Ramos (cell line): ENCODE measurements at regions not wholly inside any gene's neighbourhood (a gene's known extent, or its start where the extent isn't known, plus 50 kb on each side); places are given as distances from the start of the nearest gene placed in this dataset.

Experiments used
- in situ Hi-C: fragments of 300-500 bp; cut with MboI; formaldehyde crosslinking; loops from one replicate; pipeline ENCODE4 v1.14.3; 2022; ENCODE audit warnings: low sequenced_read_pairs; ENCODE audit not compliant: unreplicated experiment

GRCh38 chr3:82080792-82081191 lies 319.3 kb upstream of the GBE1 start:
- in situ Hi-C loops = no loop called here

- in situ Hi-C loops = no loop called here
Measured at GRCh38 chr3:82080261-82080660, 318.8 kb upstream of the GBE1 start.

GRCh38 chr3:82079335-82079890 lies 318.0 kb upstream of the GBE1 start:
- in situ Hi-C loops = no loop called here

GRCh38 chr3:82078246-82078645 lies 316.8 kb upstream of the GBE1 start:
- in situ Hi-C loops = no loop called here

- in situ Hi-C loops = no loop called here
Measured at GRCh38 chr3:82067420-82067819, 306.0 kb upstream of the GBE1 start.

GRCh38 chr3:82058809-82059208 lies 297.4 kb upstream of the GBE1 start:
- in situ Hi-C loops = no loop called here

- in situ Hi-C loops = no loop called here
Measured at GRCh38 chr3:82055792-82056191, 294.3 kb upstream of the GBE1 start.

- in situ Hi-C loops = no loop called here
Measured at GRCh38 chr3:82054849-82055248, 293.4 kb upstream of the GBE1 start.

- in situ Hi-C loops = no loop called here
Measured at GRCh38 chr3:82053236-82053635, 291.8 kb upstream of the GBE1 start.

GRCh38 chr3:82050382-82050781 lies 288.9 kb upstream of the GBE1 start:
- in situ Hi-C loops = no loop called here

GRCh38 chr3:82048711-82049110 lies 287.3 kb upstream of the GBE1 start:
- in situ Hi-C loops = no loop called here

GRCh38 chr3:82044930-82045705 lies 283.7 kb upstream of the GBE1 start:
- in situ Hi-C loops = no loop called here

- in situ Hi-C loops = no loop called here
Measured at GRCh38 chr3:82038556-82038955, 277.1 kb upstream of the GBE1 start.

GRCh38 chr3:82033186-82033585 lies 271.7 kb upstream of the GBE1 start:
- in situ Hi-C loops = no loop called here

- in situ Hi-C loops = no loop called here
Measured at GRCh38 chr3:82031596-82031995, 270.2 kb upstream of the GBE1 start.

GRCh38 chr3:82030916-82031315 lies 269.5 kb upstream of the GBE1 start:
- in situ Hi-C loops = no loop called here

GRCh38 chr3:82022836-82023235 lies 261.4 kb upstream of the GBE1 start:
- in situ Hi-C loops = no loop called here

- in situ Hi-C loops = no loop called here
Measured at GRCh38 chr3:82020282-82020681, 258.8 kb upstream of the GBE1 start.

GRCh38 chr3:82015241-82015640 lies 253.8 kb upstream of the GBE1 start:
- in situ Hi-C loops = no loop called here

GRCh38 chr3:82012775-82013174 lies 251.3 kb upstream of the GBE1 start:
- in situ Hi-C loops = no loop called here

GRCh38 chr3:82011336-82011735 lies 249.9 kb upstream of the GBE1 start:
- in situ Hi-C loops = no loop called here

- in situ Hi-C loops = no loop called here
Measured at GRCh38 chr3:82005266-82005665, 243.8 kb upstream of the GBE1 start.
